ENCODE measurements at regions not wholly inside any gene's neighbourhood (a gene's known extent, or its start where the extent isn't known, plus 50 kb on each side); places are given as distances from the start of the nearest gene placed in this dataset.

DNA sequence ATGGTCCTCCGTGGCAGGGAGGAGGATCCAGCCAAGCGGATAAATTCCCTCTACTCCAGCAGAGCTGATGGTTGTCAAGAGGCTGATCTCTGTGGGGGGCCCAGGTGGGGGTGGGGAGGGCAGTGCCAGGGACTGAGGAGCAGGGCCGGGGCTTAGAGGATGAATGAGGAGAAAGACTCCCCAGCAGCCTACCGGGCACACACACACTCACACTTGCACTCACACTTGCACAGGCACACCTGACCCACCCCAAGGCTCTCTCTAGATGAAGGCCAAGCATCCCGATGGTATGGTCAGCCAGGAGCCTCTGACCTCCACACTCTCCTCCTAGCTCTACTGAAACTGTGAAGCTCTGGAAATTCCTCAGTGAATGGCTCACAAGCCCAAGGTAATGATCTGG lies 131.3 kb upstream of the PRR20G start:
- TF ChIP-seq CTCF (IDR thresholded peaks at IDR 0.05) (no peak), POLR2A (IDR thresholded peaks at IDR 0.05) (no peak)
